ENCODE measurements at regions not wholly inside any gene's neighbourhood (a gene's known extent, or its start where the extent isn't known, plus 50 kb on each side); places are given as distances from the start of the nearest gene placed in this dataset.
A peak's percentile ranks its signal among the peaks of the same experiment; 100 is the strongest.

GRCh38 chr1:213669512-213669911 lies 318.3 kb upstream of the PROX1 start:
- WGBS, result 94% methylated on average over 7 of the region's 7 CpGs
- Histone ChIP-seq H3K36me3 (ENCODE audit: insufficient read depth, low read length) (no peaks in the 10 kb centered on the region), H3K27me3 (ENCODE audit: insufficient read depth, low read length) (no peaks in the 10 kb centered on the region), H3K4me1 (ENCODE audit: insufficient read depth, low read length) (peaks cover 11% of the 10 kb centered on the region; the same call in 1 of the 2 replicates), H3K27ac (ENCODE audit: low read depth, low read length) (no peak overlapping the region), H3K4me3 (ENCODE audit: low read length) (no peak overlapping the region), H3K9ac (ENCODE audit: low read depth, low read length) (no peak overlapping the region), H3K9me3 (ENCODE audit: insufficient read depth, low read depth, low read length) (no peaks in the 10 kb centered on the region)

GRCh38 chr1:213669964-213670691 lies 317.6 kb upstream of the PROX1 start:
- peak overlapping the region; percentile 65; the same call in 1 of the 2 replicates for H3K27ac ChIP-seq (ENCODE audit: low read depth, low read length)
- H3K4me1 ChIP-seq (ENCODE audit: insufficient read depth, low read length), result peaks cover 11% of the 10 kb centered on the region; the same call in 1 of the 2 replicates
- H3K4me3 ChIP-seq (ENCODE audit: low read length), result no peak overlapping the region
- no peaks in the 10 kb centered on the region for H3K36me3 ChIP-seq (ENCODE audit: insufficient read depth, low read length)
- H3K27me3 ChIP-seq (ENCODE audit: insufficient read depth, low read length), result no peaks in the 10 kb centered on the region
- 64% methylated on average over 2 of the region's 2 CpGs for WGBS
- no peaks in the 10 kb centered on the region for H3K9me3 ChIP-seq (ENCODE audit: insufficient read depth, low read depth, low read length)
- H3K9ac ChIP-seq (ENCODE audit: low read depth, low read length), result no peak overlapping the region

- H3K4me1 ChIP-seq (ENCODE audit: insufficient read depth, low read length), result peaks cover 11% of the 10 kb centered on the region; the same call in 1 of the 2 replicates
- no peaks in the 10 kb centered on the region for H3K27me3 ChIP-seq (ENCODE audit: insufficient read depth, low read length)
- H3K36me3 ChIP-seq (ENCODE audit: insufficient read depth, low read length), result no peaks in the 10 kb centered on the region
Observed at GRCh38 chr1:213670692-213671023, 317.1 kb upstream of the PROX1 start.

GRCh38 chr1:213675043-213675442 lies 312.7 kb upstream of the PROX1 start:
- WGBS, result 86% methylated on average over 1 of the region's 1 CpG
- Histone ChIP-seq H3K4me3 (ENCODE audit: low read length) (no peak overlapping the region), H3K27ac (ENCODE audit: low read depth, low read length) (no peak overlapping the region), H3K36me3 (ENCODE audit: insufficient read depth, low read length) (no peaks in the 10 kb centered on the region), H3K4me1 (ENCODE audit: insufficient read depth, low read length) (peaks cover 6% of the 10 kb centered on the region; the same call in 1 of the 2 replicates), H3K27me3 (ENCODE audit: insufficient read depth, low read length) (no peaks in the 10 kb centered on the region), H3K9ac (ENCODE audit: low read depth, low read length) (no peak overlapping the region), H3K9me3 (ENCODE audit: insufficient read depth, low read depth, low read length) (no peaks in the 10 kb centered on the region)

More at GRCh38 chr1:213670692-213671023, 317.1 kb upstream of the PROX1 start:
- WGBS, result 33% methylated on average over 1 of the region's 1 CpG
- Histone ChIP-seq H3K27ac (ENCODE audit: low read depth, low read length) (peak overlapping the region; percentile 25; the same call in 1 of the 2 replicates), H3K9ac (ENCODE audit: low read depth, low read length) (no peak overlapping the region), H3K9me3 (ENCODE audit: insufficient read depth, low read depth, low read length) (no peaks in the 10 kb centered on the region), H3K4me3 (ENCODE audit: low read length) (no peak overlapping the region)

- H3K4me3 ChIP-seq (ENCODE audit: low read length), result no peak overlapping the region
- H3K9me3 ChIP-seq (ENCODE audit: insufficient read depth, low read depth, low read length), result no peaks in the 10 kb centered on the region
- no peak overlapping the region for H3K9ac ChIP-seq (ENCODE audit: low read depth, low read length)
- 77% methylated on average over 2 of the region's 2 CpGs for WGBS
- no peaks in the 10 kb centered on the region for H3K27me3 ChIP-seq (ENCODE audit: insufficient read depth, low read length)
- no peaks in the 10 kb centered on the region for H3K4me1 ChIP-seq (ENCODE audit: insufficient read depth, low read length)
- no peak overlapping the region for H3K27ac ChIP-seq (ENCODE audit: low read depth, low read length)
- no peaks in the 10 kb centered on the region for H3K36me3 ChIP-seq (ENCODE audit: insufficient read depth, low read length)
Observed at GRCh38 chr1:213676736-213677135, 311.0 kb upstream of the PROX1 start.

- H3K9me3 ChIP-seq (ENCODE audit: insufficient read depth, low read depth, low read length), result no peaks in the 10 kb centered on the region
- no peaks in the 10 kb centered on the region for H3K4me1 ChIP-seq (ENCODE audit: insufficient read depth, low read length)
- no peak overlapping the region for H3K9ac ChIP-seq (ENCODE audit: low read depth, low read length)
- no peaks in the 10 kb centered on the region for H3K27me3 ChIP-seq (ENCODE audit: insufficient read depth, low read length)
- H3K36me3 ChIP-seq (ENCODE audit: insufficient read depth, low read length), result no peaks in the 10 kb centered on the region
- H3K27ac ChIP-seq (ENCODE audit: low read depth, low read length), result no peak overlapping the region
- no peak overlapping the region for H3K4me3 ChIP-seq (ENCODE audit: low read length)
Observed at GRCh38 chr1:213678348-213678747, 309.4 kb upstream of the PROX1 start.

- Histone ChIP-seq H3K27me3 (ENCODE audit: insufficient read depth, low read length) (no peaks in the 10 kb centered on the region), H3K27ac (ENCODE audit: low read depth, low read length) (no peak overlapping the region), H3K36me3 (ENCODE audit: insufficient read depth, low read length) (no peaks in the 10 kb centered on the region), H3K4me1 (ENCODE audit: insufficient read depth, low read length) (no peaks in the 10 kb centered on the region), H3K9me3 (ENCODE audit: insufficient read depth, low read depth, low read length) (no peaks in the 10 kb centered on the region), H3K4me3 (ENCODE audit: low read length) (no peak overlapping the region), H3K9ac (ENCODE audit: low read depth, low read length) (no peak overlapping the region)
- WGBS, result 93% methylated on average over 3 of the region's 3 CpGs
Observed at GRCh38 chr1:213678753-213679152, 309.0 kb upstream of the PROX1 start.

GRCh38 chr1:213679153-213679552 lies 308.6 kb upstream of the PROX1 start:
- Histone ChIP-seq H3K27me3 (ENCODE audit: insufficient read depth, low read length) (no peaks in the 10 kb centered on the region), H3K4me1 (ENCODE audit: insufficient read depth, low read length) (no peaks in the 10 kb centered on the region), H3K9me3 (ENCODE audit: insufficient read depth, low read depth, low read length) (no peaks in the 10 kb centered on the region), H3K9ac (ENCODE audit: low read depth, low read length) (no peak overlapping the region), H3K36me3 (ENCODE audit: insufficient read depth, low read length) (no peaks in the 10 kb centered on the region), H3K27ac (ENCODE audit: low read depth, low read length) (no peak overlapping the region), H3K4me3 (ENCODE audit: low read length) (no peak overlapping the region)
- WGBS, result 66% methylated on average over 3 of the region's 3 CpGs

GRCh38 chr1:213680677-213681325 lies 307.0 kb upstream of the PROX1 start:
- no peak overlapping the region for H3K9ac ChIP-seq (ENCODE audit: low read depth, low read length)
- no peaks in the 10 kb centered on the region for H3K4me1 ChIP-seq (ENCODE audit: insufficient read depth, low read length)
- no peaks in the 10 kb centered on the region for H3K36me3 ChIP-seq (ENCODE audit: insufficient read depth, low read length)
- no peak overlapping the region for H3K4me3 ChIP-seq (ENCODE audit: low read length)
- no peak overlapping the region for H3K27ac ChIP-seq (ENCODE audit: low read depth, low read length)
- no peaks in the 10 kb centered on the region for H3K9me3 ChIP-seq (ENCODE audit: insufficient read depth, low read depth, low read length)
- H3K27me3 ChIP-seq (ENCODE audit: insufficient read depth, low read length), result no peaks in the 10 kb centered on the region
- 92% methylated on average over 8 of the region's 8 CpGs for WGBS

- WGBS, result 95% methylated on average over 3 of the region's 3 CpGs
Observed at GRCh38 chr1:213681788-213682340, 305.9 kb upstream of the PROX1 start.

GRCh38 chr1:213683529-213683928 lies 304.2 kb upstream of the PROX1 start:
- H3K9me3 ChIP-seq (ENCODE audit: insufficient read depth, low read depth, low read length), result no peaks in the 10 kb centered on the region
- H3K9ac ChIP-seq (ENCODE audit: low read depth, low read length), result no peak overlapping the region
- WGBS, result 94% methylated on average over 7 of the region's 7 CpGs
- H3K36me3 ChIP-seq (ENCODE audit: insufficient read depth, low read length), result no peaks in the 10 kb centered on the region
- H3K4me1 ChIP-seq (ENCODE audit: insufficient read depth, low read length), result no peaks in the 10 kb centered on the region
- no peaks in the 10 kb centered on the region for H3K27me3 ChIP-seq (ENCODE audit: insufficient read depth, low read length)
- no peak overlapping the region for H3K27ac ChIP-seq (ENCODE audit: low read depth, low read length)
- H3K4me3 ChIP-seq (ENCODE audit: low read length), result no peak overlapping the region

More at GRCh38 chr1:213681788-213682340, 305.9 kb upstream of the PROX1 start:
- H3K27me3 ChIP-seq (ENCODE audit: insufficient read depth, low read length), result no peaks in the 10 kb centered on the region
- H3K4me3 ChIP-seq (ENCODE audit: low read length), result no peak overlapping the region
- no peaks in the 10 kb centered on the region for H3K9me3 ChIP-seq (ENCODE audit: insufficient read depth, low read depth, low read length)
- H3K4me1 ChIP-seq (ENCODE audit: insufficient read depth, low read length), result no peaks in the 10 kb centered on the region
- H3K36me3 ChIP-seq (ENCODE audit: insufficient read depth, low read length), result no peaks in the 10 kb centered on the region
- no peak overlapping the region for H3K27ac ChIP-seq (ENCODE audit: low read depth, low read length)
- no peak overlapping the region for H3K9ac ChIP-seq (ENCODE audit: low read depth, low read length)

All from HUES64 (cell line).